ENCODE measurements at regions not wholly inside any gene's neighbourhood (a gene's known extent, or its start where the extent isn't known, plus 50 kb on each side); places are given as distances from the start of the nearest gene placed in this dataset.

GRCh38 chrX:11053351-11053750 lies 57.8 kb upstream of the HCCS start:
- no peak for DNase-seq (ENCODE audit: low read depth in 2 of 2)

GRCh38 chrX:11056322-11057176 lies 54.6 kb upstream of the HCCS start:
- DNase-seq (ENCODE audit: low read depth in 2 of 2): no peak

- no peak for DNase-seq (ENCODE audit: low read depth in 2 of 2)
Observed at GRCh38 chrX:11059933-11060332, 51.2 kb upstream of the HCCS start.

Data from activated CD4-positive, alpha-beta T cell treated with anti-CD3 and anti-CD28 coated beads for 24 hours (primary cell).